GM04503 (cell line): ENCODE measurements at regions not wholly inside any gene's neighbourhood (a gene's known extent, or its start where the extent isn't known, plus 50 kb on each side); places are given as distances from the start of the nearest gene placed in this dataset.
A peak's percentile ranks its signal among the peaks of the same experiment; 100 is the strongest.
"Not testable (repeated sequence)": the region's sequence is repeated elsewhere in the genome, so short reads cannot be mapped to it uniquely, and the experiment has no call there.

Source experiments
- DNase-seq: peaks from one replicate; pipeline ENCODE4 v3.0.0-alpha.2; 2012; ENCODE audit warnings: low read depth

DNA sequence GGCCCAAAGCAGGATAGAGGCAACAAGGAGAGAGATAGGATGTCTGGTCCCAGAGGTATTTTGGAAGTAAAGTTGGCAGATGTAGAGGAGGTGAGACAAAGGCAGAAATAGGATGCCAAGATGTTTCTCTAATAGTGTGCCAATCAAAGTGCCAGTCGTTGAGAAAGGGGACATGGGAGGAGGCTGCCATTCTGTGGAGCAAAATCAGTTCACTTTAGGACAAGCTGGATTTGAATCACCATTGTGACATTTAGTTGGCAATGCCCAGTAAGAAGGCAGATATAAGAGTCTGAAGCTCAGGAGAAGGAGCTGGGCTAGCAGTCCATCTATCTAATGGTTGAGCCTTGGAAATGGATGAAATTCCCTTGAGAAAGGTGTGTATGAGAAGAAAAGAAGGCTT, 53.8 kb downstream of the ADRB2 start:
- DNase-seq = no peak

- no peak for DNase-seq
These were observed 54.3 kb downstream of the ADRB2 start for GRCh38 chr5:148880696-148881095.

- no peak for DNase-seq
These were observed 55.9 kb downstream of the ADRB2 start for GRCh38 chr5:148882332-148882731.

GRCh38 chr5:148884339-148885020, 58.1 kb downstream of the ADRB2 start:
- no peak for DNase-seq

GRCh38 chr5:148887123-148887881, 60.9 kb downstream of the ADRB2 start:
- no peak for DNase-seq

DNA sequence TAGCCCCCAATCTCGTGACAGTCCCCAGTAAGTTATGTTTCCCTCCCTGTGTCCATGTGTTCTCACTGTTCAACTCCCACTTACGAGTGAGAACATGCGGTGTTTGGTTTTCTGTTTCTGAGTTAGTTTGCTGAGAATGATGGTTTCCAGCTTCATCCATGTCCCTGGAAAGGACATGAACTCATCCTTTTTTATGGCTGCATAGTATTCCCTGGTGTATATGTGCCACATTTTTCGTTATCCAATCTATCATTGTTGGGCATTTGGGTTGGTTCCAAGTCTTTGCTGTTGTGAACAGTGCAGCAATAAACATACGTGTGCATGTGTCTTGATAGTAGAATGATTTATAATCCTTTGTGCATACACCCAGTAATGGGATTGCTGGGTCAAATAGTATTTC, 63.5 kb downstream of the ADRB2 start:
- DNase-seq = not testable (repeated sequence)

- not testable (repeated sequence) for DNase-seq
These were observed 69.0 kb downstream of the ADRB2 start for GRCh38 chr5:148895441-148895840.

DNA sequence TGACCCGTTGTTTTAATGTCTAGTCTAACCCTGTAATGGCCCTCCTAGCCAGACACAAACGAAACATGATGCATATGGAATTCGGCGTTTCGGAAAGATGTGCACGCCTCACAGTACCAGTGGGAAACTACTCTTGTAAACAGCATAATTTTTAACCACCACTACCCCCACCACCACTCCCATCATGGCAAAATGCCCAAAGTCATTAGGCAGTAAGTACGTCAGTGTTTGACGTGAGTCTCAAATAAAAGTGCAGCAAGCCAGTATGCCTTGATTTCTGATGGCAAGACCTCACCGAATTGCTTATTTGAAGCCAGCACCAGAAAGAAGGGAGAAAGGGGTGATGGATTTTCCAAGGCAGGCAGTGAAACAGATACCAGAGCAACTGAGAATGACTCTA, 71.4 kb downstream of the ADRB2 start:
- DNase-seq = no peak

DNA sequence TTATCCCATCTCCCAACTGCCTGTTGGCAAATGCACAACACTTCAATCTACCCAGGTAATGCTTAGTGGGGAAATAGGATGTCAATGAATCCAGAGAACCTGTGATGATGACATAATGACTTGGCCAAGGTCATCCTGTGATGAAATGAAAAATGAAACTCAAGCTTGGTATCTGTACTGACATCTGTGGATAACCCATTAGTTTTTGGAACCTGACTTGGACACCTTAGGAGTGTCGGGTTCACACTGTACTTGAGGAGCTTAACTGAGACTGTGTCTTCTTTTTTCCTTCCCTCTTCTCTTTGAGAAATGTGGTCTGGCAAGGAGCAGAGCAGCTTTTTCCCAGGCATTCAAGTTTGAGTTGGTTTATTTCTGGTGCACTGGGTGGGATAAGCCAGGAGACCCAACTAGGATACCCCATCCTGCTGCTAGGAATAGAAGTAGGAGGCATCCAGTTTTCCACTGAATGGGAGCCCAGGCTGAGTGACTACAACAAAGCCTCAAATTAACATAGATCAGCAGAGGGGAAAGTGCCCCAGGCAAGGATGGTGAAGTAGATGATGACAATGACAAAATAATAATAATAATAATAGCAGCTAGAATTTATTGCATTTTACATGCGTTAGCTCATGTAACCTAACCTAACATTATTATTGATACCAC, 72.1 kb downstream of the ADRB2 start:
- no peak for DNase-seq

DNA sequence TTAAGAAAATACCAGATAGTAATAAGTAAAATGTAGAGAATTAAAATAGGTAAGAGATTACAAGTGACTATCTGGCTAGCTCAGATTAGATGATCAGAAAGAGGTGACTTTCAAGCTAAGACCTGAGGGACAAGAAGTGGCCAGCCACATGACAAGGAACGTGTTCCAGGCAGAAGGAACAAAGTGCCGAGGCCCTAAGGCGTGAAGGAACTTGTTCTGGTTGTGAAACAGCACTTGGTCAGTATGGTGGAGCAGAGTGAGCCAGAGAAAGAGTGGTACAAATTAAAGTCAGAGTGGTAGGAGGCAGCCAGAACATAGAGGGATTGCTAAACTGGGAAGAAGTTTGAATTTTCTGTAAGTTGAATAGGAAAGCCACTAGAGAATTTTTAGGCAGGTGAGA, 73.6 kb downstream of the ADRB2 start:
- no peak for DNase-seq

GRCh38 chr5:148902478-148902877, 76.1 kb downstream of the ADRB2 start:
- DNase-seq = no peak

- DNase-seq = no peak
These were observed 77.2 kb downstream of the ADRB2 start for GRCh38 chr5:148903587-148903986.

DNA sequence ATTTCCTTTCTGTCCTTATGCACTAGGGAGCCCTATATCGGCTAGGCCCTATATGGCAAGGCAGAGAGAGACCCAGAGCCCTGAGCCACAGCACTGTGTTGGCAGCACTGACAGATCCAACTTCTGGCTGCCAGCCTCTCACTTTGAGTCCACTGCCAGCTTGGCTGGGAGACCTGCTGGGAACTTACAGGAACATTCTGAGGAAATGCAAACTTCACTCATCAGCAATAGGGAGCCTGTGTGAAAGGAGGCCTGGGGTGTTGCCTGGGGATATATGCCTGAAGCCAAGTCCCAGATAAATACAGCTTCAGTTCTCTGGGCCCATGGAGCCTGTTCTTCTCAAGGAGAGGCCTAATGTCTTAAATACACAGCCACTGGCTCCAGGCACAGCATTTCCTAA, 78.0 kb downstream of the ADRB2 start:
- DNase-seq = no peak

DNA sequence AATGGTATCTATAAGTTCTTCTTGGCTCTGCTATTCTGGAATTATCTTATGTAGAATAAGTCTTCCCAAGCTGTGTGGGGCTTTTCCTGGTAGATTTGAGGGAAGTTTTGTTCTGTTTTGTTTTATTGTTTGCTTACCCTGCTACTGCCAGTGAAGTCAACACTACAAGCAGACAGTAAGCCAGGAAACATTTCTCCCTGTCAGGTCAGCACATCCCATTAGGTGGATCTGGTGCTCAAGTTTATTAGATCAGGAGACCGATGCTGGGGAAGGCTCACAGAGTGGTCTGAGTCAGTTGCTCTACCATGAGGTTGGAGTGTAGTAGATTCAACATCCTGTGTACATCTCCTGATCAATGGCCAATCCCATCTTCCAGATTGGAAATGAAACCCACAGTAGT, 79.1 kb downstream of the ADRB2 start:
- no peak for DNase-seq

DNA sequence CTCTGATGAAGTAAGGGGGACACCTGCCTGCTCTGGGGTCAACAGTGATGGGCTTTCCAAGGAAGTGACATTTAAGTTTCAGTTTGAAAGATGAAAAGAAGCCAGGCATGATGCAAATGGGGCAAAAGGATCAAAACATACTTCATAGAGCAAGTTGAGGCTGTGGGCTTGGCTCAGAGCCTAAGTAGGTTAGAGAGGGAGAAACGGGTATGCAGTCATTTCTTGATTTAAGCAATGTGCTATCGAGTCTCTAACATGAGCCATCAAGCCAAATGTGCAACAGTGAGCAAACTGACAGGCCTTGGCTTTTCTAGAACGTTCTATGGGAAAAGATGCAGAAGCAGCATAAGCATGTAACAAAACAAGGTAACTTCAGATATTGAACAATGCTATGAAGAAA, 80.6 kb downstream of the ADRB2 start:
- no peak for DNase-seq

- no peak for DNase-seq
These were observed 82.6 kb downstream of the ADRB2 start for GRCh38 chr5:148909040-148909439.

DNA sequence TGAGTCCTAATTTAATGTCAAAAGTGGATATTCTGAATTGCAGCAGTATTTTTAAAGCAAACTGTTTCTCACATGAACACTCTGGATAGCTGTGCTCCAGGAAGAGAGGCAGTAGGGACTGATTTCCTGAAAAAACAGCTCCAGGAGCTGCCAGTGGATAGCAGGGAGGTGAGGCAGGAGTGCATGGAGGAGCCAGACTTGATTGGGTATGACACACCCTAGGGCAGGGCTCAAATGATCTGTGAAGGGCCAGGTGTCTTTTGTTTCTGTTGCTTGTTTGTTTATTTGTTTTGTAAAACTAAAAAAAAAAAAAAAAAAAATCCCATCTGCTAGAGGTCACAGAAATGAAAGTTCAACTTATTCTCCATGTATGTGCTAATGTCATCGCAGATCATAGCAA, 83.4 kb downstream of the ADRB2 start:
- no peak for DNase-seq

- DNase-seq = no peak
These were observed 83.8 kb downstream of the ADRB2 start for GRCh38 chr5:148910216-148910615.

GRCh38 chr5:148910686-148911361, 84.4 kb downstream of the ADRB2 start:
- no peak for DNase-seq

DNA sequence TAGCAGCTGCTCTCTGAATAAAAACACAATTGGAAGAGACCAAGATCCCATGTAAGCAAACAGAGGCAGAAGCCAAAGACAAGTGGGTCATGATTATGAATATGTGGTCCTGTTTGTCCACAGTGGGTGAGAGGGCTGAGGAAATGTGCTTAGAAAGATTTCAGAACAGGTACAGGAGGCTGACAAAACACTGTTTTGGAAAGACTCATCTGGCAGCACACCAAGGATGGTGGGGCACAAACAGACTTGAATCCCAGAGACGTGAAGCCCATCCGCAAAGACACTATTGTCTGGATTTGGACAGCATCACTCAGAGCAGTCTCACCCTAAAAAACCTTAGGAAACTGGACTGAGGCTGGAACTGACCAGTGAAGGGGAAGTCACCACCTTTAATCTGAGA, 85.0 kb downstream of the ADRB2 start:
- DNase-seq = no peak

DNA sequence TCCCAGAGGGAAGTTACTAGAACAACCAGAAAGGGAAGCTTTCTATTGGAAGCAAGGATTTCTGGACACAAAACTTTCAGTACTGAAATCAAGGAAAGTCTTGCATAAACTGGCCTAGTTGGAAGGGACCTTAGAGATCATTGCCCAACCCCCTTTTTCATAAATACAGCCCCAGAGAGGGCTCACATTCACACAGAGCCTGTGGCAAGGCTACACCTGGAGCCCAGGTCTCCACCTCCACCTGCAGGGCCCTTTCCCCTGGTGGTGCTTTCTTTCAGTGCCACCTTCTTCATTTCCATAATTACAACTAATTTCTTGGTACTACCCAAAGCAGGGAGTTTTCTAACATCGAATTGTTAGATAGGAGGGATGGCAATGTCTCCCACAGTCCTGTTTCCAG, 85.7 kb downstream of the ADRB2 start:
- no peak for DNase-seq

GRCh38 chr5:148912714-148913398, 86.4 kb downstream of the ADRB2 start:
- DNase-seq = peak; percentile 97
